NCI-H2227 (cell line): ENCODE measurements at regions not wholly inside any gene's neighbourhood (a gene's known extent, or its start where the extent isn't known, plus 50 kb on each side); places are given as distances from the start of the nearest gene placed in this dataset.

ENCODE experiments used
- DNase-seq: peaks from one replicate; lab custom pipeline; 2025; ENCODE audit not compliant: unreplicated experiment; lab: John Stamatoyannopoulos, UW

GRCh38 chr1:31127266-31127665 lies 61.7 kb upstream of the PUM1 start:
- no peak for DNase-seq

DNA sequence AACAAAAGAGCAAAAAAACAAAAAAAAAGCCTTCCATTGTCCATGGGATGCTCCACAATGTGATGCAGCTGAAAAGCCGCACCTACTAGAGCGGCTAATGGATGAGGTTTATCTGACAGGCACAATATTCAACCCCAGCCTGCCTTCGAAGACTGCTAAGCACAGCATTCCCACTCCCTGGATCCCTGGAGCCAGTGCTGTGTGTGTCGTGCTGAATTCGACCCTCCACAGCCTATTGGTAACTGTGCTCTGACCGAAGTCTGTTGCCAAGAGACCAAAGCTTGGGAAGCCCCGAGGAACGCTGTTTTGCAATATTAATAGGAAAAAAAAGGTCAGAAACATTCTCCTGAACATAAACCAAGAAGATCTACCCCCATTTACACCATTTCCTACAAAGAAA lies 57.2 kb upstream of the PUM1 start:
- DNase-seq = no peak

- peak; percentile 50 for DNase-seq
Observed at GRCh38 chr1:31122101-31122735, 56.7 kb upstream of the PUM1 start.

- no peak for DNase-seq
Observed at GRCh38 chr1:31120783-31121180, 55.3 kb upstream of the PUM1 start.

- DNase-seq = no peak
Observed at GRCh38 chr1:31116022-31116421, 50.5 kb upstream of the PUM1 start.
